H1 (cell line): ENCODE measurements at regions not wholly inside any gene's neighbourhood (a gene's known extent, or its start where the extent isn't known, plus 50 kb on each side); places are given as distances from the start of the nearest gene placed in this dataset.

Experiments
- CTCF ChIA-PET: fragments of 300-600 bp; sonication (Branson Sonifier 250); formaldehyde crosslinking; loops from one replicate; lab custom pipeline; 2021; ENCODE audit not compliant: partially characterized antibody; lab: Charles Lee
- POLR2A ChIA-PET: fragments of 300-600 bp; sonication (Branson Sonifier 250); formaldehyde crosslinking; loops from one replicate; lab custom pipeline; 2021; ENCODE audit warnings: inconsistent platforms; ENCODE audit not compliant: partially characterized antibody; lab: Charles Lee
- DNase-seq, 2 experiments: peaks; one replicate each; pipeline versions ENCODE4 v3.0.0 to v3.0.0-alpha.2; 2010 to 2022; ENCODE audit warnings: low spot score in 2 of 2, low read depth in 1 of 2, mixed read lengths in 1 of 2
- FAIRE-seq: peaks from 2 replicates; lab custom pipeline; 2011; peaks lifted over from hg19 to GRCh38; lab: Jason Lieb, UNC
- H2AFZ ChIP-seq: 2 replicates; pipeline ENCODE4 v1.8.1; 2012; ENCODE audit warnings: low read length, inconsistent platforms
- H2AK5ac ChIP-seq: 2 replicates; pipeline ENCODE4 v1.6.1; 2013; ENCODE audit warnings: low read depth, low read length
- H2BK120ac ChIP-seq: replicated peaks from 2 replicates; pipeline ENCODE3; 2013; ENCODE audit warnings: low read depth, low read length, inconsistent platforms
- H2BK12ac ChIP-seq: 2 replicates; pipeline ENCODE4 v1.6.1; 2013; ENCODE audit warnings: low read depth, low read length
- H2BK15ac ChIP-seq: 2 replicates; pipeline ENCODE4 v1.6.1; 2013; ENCODE audit warnings: low read length
- H2BK20ac ChIP-seq: 2 replicates; pipeline ENCODE4 v1.6.1; 2013; ENCODE audit warnings: low read length
- H2BK5ac ChIP-seq: 2 replicates; pipeline ENCODE4 v1.6.1; 2013; ENCODE audit warnings: low read depth, low read length
- H3K14ac ChIP-seq: 2 replicates; pipeline ENCODE4 v1.6.1; 2013; ENCODE audit warnings: inconsistent platforms; ENCODE audit not compliant: insufficient read length
- H3K18ac ChIP-seq: 2 replicates; pipeline ENCODE4 v1.6.1; 2013; ENCODE audit warnings: low read length; ENCODE audit errors: extremely low read depth
- H3K23ac ChIP-seq: 2 replicates; pipeline ENCODE4 v1.6.1; 2013; ENCODE audit warnings: inconsistent platforms; ENCODE audit not compliant: insufficient read length
- H3K23me2 ChIP-seq: 2 replicates; pipeline ENCODE4 v1.6.1; 2013; ENCODE audit warnings: low read depth, low read length
- H3K27ac ChIP-seq: 2 replicates; pipeline ENCODE4 v1.6.1; 2011; ENCODE audit warnings: low read depth, low read length, inconsistent platforms
- H3K27me3 ChIP-seq, 4 experiments: replicated peaks in 1 of 4; 1 replicate in 1 of 4; 2 replicates in 3 of 4; pipeline versions ENCODE4 v1.6.1 to v1.8.1; 2011 to 2013; ENCODE audit warnings: low read length in 3 of 4, mild to moderate bottlenecking in 3 of 4, inconsistent platforms in 2 of 4, mixed read lengths in 2 of 4, moderate library complexity in 1 of 4; ENCODE audit not compliant: control insufficient read depth in 3 of 4, insufficient read depth in 3 of 4; ENCODE audit errors: extremely low read depth in 1 of 4
- H3K36me3 ChIP-seq, 4 experiments: 2 replicates each; pipeline versions ENCODE4 v1.6.1 to v1.8.1; 2011 to 2013; ENCODE audit warnings: mild to moderate bottlenecking in 4 of 4, low read length in 3 of 4, moderate library complexity in 2 of 4, control low read depth in 1 of 4, inconsistent platforms in 1 of 4; ENCODE audit not compliant: insufficient read depth in 4 of 4, control insufficient read depth in 2 of 4
- H3K4ac ChIP-seq: replicated peaks from 2 replicates; pipeline ENCODE3; 2013; ENCODE audit warnings: low read length, low read depth, mixed read lengths, inconsistent platforms; ENCODE audit not compliant: insufficient read length
- H3K4me1 ChIP-seq, 4 experiments: replicated peaks in 1 of 4; 1 replicate in 1 of 4; 2 replicates in 3 of 4; pipeline versions ENCODE4 v1.6.1 to v1.8.1; 2011 to 2013; ENCODE audit warnings: low read length in 3 of 4, inconsistent platforms in 2 of 4, mixed read lengths in 1 of 4; ENCODE audit not compliant: insufficient read depth in 4 of 4, control insufficient read depth in 3 of 4
- H3K4me2 ChIP-seq, 2 experiments: 2 replicates each; pipeline versions ENCODE4 v1.6.1 to v1.8.1; 2011 to 2013; ENCODE audit warnings: low read depth in 2 of 2, low read length in 2 of 2, control low read depth in 1 of 2, inconsistent platforms in 1 of 2, mild to moderate bottlenecking in 1 of 2; ENCODE audit not compliant: insufficient read depth in 1 of 2
- H3K4me3 ChIP-seq, 4 experiments: fragments of 200-600, 300-600 bp in 1 of 4; sonication (generic), shearing (Covaris generic), sonication (Bioruptor Twin) in 1 of 4; 2 replicates each; pipeline versions ENCODE4 v1.5.1 to v1.8.1; 2011 to 2016; ENCODE audit warnings: low read length in 4 of 4, low read depth in 3 of 4, control low read depth in 2 of 4, inconsistent platforms in 2 of 4, mild to moderate bottlenecking in 2 of 4, mixed read lengths in 1 of 4, moderate library complexity in 1 of 4; ENCODE audit not compliant: insufficient read depth in 2 of 4; ENCODE audit errors: extremely low read depth in 1 of 4
- H3K56ac ChIP-seq: replicated peaks from 2 replicates; pipeline ENCODE3; 2013; ENCODE audit warnings: low read depth, mild to moderate bottlenecking, mixed read lengths, low read length, inconsistent platforms; ENCODE audit not compliant: insufficient read length
- H3K79me1 ChIP-seq: 2 replicates; pipeline ENCODE4 v1.6.1; 2013; ENCODE audit warnings: low read depth, low read length, control low read depth
- H3K79me2 ChIP-seq, 2 experiments: 2 replicates each; pipeline versions ENCODE4 v1.6.1 to v1.8.1; 2012 to 2013; ENCODE audit warnings: low read length in 2 of 2, mild to moderate bottlenecking in 2 of 2, inconsistent platforms in 1 of 2; ENCODE audit not compliant: insufficient read depth in 2 of 2, control insufficient read depth in 1 of 2
- H3K9ac ChIP-seq, 4 experiments: replicated peaks in 1 of 4; 1 replicate in 1 of 4; 2 replicates in 3 of 4; pipeline versions ENCODE4 v1.6.1 to v1.8.1; 2011 to 2013; ENCODE audit warnings: low read depth in 3 of 4, low read length in 3 of 4, control low read depth in 2 of 4, mild to moderate bottlenecking in 2 of 4, moderate library complexity in 2 of 4, inconsistent platforms in 1 of 4; ENCODE audit errors: extremely low read depth in 1 of 4
- H3K9me3 ChIP-seq, 2 experiments: 2 replicates each; pipeline versions ENCODE4 v1.6.1 to v1.8.1; 2012 to 2013; ENCODE audit warnings: mild to moderate bottlenecking in 2 of 2, moderate library complexity in 2 of 2, control low read depth in 1 of 2, inconsistent platforms in 1 of 2, low read depth in 1 of 2, low read length in 1 of 2, mixed read lengths in 1 of 2; ENCODE audit not compliant: insufficient read depth in 2 of 2
- H4K20me1 ChIP-seq, 2 experiments: replicated peaks in 1 of 2; 2 replicates each; pipeline versions ENCODE3 to v1.8.1; 2011 to 2013; ENCODE audit warnings: inconsistent platforms in 2 of 2, low read length in 2 of 2, mild to moderate bottlenecking in 1 of 2; ENCODE audit not compliant: insufficient read depth in 2 of 2, control insufficient read depth in 1 of 2
- H4K5ac ChIP-seq: 2 replicates; pipeline ENCODE4 v1.6.1; 2013; ENCODE audit warnings: low read length, low read depth, mixed read lengths, inconsistent platforms; ENCODE audit not compliant: insufficient read length
- H4K8ac ChIP-seq: 2 replicates; pipeline ENCODE4 v1.8.0; 2013; ENCODE audit warnings: mild to moderate bottlenecking, moderate library complexity, low read length, inconsistent platforms; ENCODE audit not compliant: insufficient read depth; ENCODE audit errors: extremely low read depth
- H4K91ac ChIP-seq: replicated peaks from 2 replicates; pipeline ENCODE3; 2013; ENCODE audit warnings: low read length, mixed read lengths, inconsistent platforms; ENCODE audit not compliant: insufficient read length
- ASH2L ChIP-seq: fragments of 200-600, 300-600 bp; sonication (generic); IDR thresholded peaks from one replicate; pipeline ENCODE4 v1.7.1; 2017; ENCODE audit warnings: low read length
- CBX8 ChIP-seq: fragments of 300-800, 300-1000 bp; sonication (generic); IDR thresholded peaks from 2 replicates; pipeline ENCODE4 v1.7.1; 2016; ENCODE audit warnings: low read depth, low read length, borderline replicate concordance
- CHD2 ChIP-seq: IDR thresholded peaks from 2 replicates; pipeline ENCODE4 v1.6.1; 2012; ENCODE audit warnings: low read length, improper control_type of control experiment
- E2F6 ChIP-seq: IDR thresholded peaks from 2 replicates; pipeline ENCODE4 v1.6.1; 2012; ENCODE audit warnings: inconsistent platforms
- EGR1 ChIP-seq: IDR thresholded peaks from 2 replicates; pipeline ENCODE4 v1.6.1; 2011; ENCODE audit warnings: low read depth, low read length, borderline replicate concordance
- FOSL1 ChIP-seq: IDR thresholded peaks from 2 replicates; pipeline ENCODE4 v1.6.1; 2011; ENCODE audit warnings: mild to moderate bottlenecking, low read depth, low read length, moderate library complexity; ENCODE audit not compliant: insufficient read depth
- GABPA ChIP-seq: IDR thresholded peaks from 2 replicates; pipeline ENCODE4 v1.6.1; 2011; ENCODE audit warnings: mild to moderate bottlenecking, low read length, moderate library complexity, borderline replicate concordance; ENCODE audit not compliant: insufficient read depth
- HDAC2 ChIP-seq, 2 experiments: fragments of 300-600 bp in 1 of 2; sonication (generic) in 1 of 2; IDR thresholded peaks; 2 replicates each; pipeline ENCODE4 v1.6.1; 2011 to 2012; ENCODE audit warnings: low read depth in 2 of 2, low read length in 2 of 2, mild to moderate bottlenecking in 2 of 2, moderate library complexity in 2 of 2, borderline replicate concordance in 1 of 2, inconsistent platforms in 1 of 2
- KDM4A ChIP-seq: IDR thresholded peaks from one replicate; pipeline ENCODE4 v1.7.1; 2012; ENCODE audit warnings: low read depth, mild to moderate bottlenecking, moderate library complexity, low read length, inconsistent platforms; ENCODE audit not compliant: severe bottlenecking
- NANOG ChIP-seq: IDR thresholded peaks from 2 replicates; pipeline ENCODE4 v1.6.1; 2011; ENCODE audit warnings: low read length, low read depth, mild to moderate bottlenecking, inconsistent platforms; ENCODE audit not compliant: insufficient read depth, poor library complexity, severe bottlenecking
- POU5F1 ChIP-seq: IDR thresholded peaks from 2 replicates; pipeline ENCODE4 v1.6.1; 2011; ENCODE audit warnings: low read depth, mild to moderate bottlenecking, low read length, moderate library complexity
- RNF2 ChIP-seq: fragments of 200-900, 300-1000 bp; sonication (generic); IDR thresholded peaks from 2 replicates; pipeline ENCODE4 v1.7.1; 2016; ENCODE audit warnings: borderline replicate concordance, low read depth, mild to moderate bottlenecking, antibody characterized with exemption, low read length; ENCODE audit not compliant: poor library complexity, severe bottlenecking; ENCODE audit errors: missing control alignments
- SP1 ChIP-seq: IDR thresholded peaks from 2 replicates; pipeline ENCODE4 v1.6.1; 2011; ENCODE audit warnings: low read depth, low read length
- TCF12 ChIP-seq: IDR thresholded peaks from 2 replicates; pipeline ENCODE4 v1.6.1; 2011; ENCODE audit warnings: low read depth, mild to moderate bottlenecking, low read length
- WGBS, 2 experiments: shearing (Covaris generic) in 1 of 2; methylation state at CpG; one replicate each; pipeline versions ENCODE4 v1.1.6 to v1.1.7; 2013 to 2015; ENCODE audit warnings: low lambda C conversion rate in 2 of 2, mixed read lengths in 2 of 2, inconsistent platforms in 1 of 2, low coverage in 1 of 2, missing lambda C conversion rate in 1 of 2; ENCODE audit not compliant: insufficient replicate concordance in 2 of 2, insufficient coverage in 1 of 2, insufficient read length in 1 of 2; ENCODE audit errors: extremely low coverage in 1 of 2, missing lambda C conversion rate in 1 of 2; 5-methylcytosine and 5-hydroxymethylcytosine counted together

DNA sequence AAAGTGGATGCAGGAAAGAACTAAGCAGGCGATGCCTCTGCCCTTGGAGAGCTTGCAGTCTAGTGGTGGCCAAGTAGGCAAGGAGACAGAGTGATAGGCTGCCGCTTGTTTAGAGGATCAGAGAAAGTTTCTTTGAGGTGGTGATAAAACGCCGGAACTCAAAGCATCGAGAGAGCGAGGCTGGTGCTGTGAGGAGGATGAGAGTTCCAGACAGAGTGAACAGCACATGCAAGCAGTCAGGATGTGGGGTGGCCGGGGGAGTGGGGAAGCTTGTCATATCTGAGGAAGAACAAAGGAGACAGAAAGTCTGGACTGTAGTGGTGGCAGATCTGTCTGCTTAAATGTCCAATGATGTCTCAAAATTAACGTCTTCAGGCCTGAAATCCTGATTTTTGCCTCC is 319.7 kb downstream of the SNAPC1 start:
- Histone ChIP-seq H3K4me3 (no peak overlapping the region), H3K27me3 (no peaks in the 10 kb centered on the region)
- TF ChIP-seq E2F6 (no peak), EGR1 (no peak), CHD2 (no peak), GABPA (no peak), CBX8 (no peak), FOSL1 (no peak), HDAC2 (IDR thresholded peaks at IDR 0.05; ENCODE audit: borderline replicate concordance in 1 of 2, low read depth in 2 of 2, low read length in 2 of 2) (no peak), KDM4A (no peak), RNF2 (no peak), ASH2L (no peak), TCF12 (no peak), NANOG (no peak), SP1 (no peak), POU5F1 (no peak)

More for the DNA sequence above, 319.7 kb downstream of the SNAPC1 start:
- Histone ChIP-seq H2BK15ac (no peak overlapping the region), H4K91ac (no peak overlapping the region), H4K8ac (no peak overlapping the region), H3K4ac (no peak overlapping the region), H3K27ac (no peak overlapping the region), H4K5ac (no peak overlapping the region), H3K4me1 (no peaks in the 10 kb centered on the region), H3K18ac (no peak overlapping the region), H3K23ac (no peak overlapping the region), H3K14ac (no peak overlapping the region), H3K79me2 (no peaks in the 10 kb centered on the region), H3K4me2 (no peak overlapping the region), H2BK12ac (no peak overlapping the region), H2AFZ (no peak overlapping the region), H3K56ac (no peak overlapping the region), H2AK5ac (no peak overlapping the region), H2BK20ac (no peak overlapping the region), H3K36me3 (no peaks in the 10 kb centered on the region), H3K79me1 (no peaks in the 10 kb centered on the region), H3K23me2 (no peaks in the 10 kb centered on the region), H3K9me3 (0 out of 4 replicates have a peak, but pooled peaks cover 2 to 7% of the 10 kb centered on the region in 2 experiments), H2BK120ac (no peak overlapping the region), H4K20me1 (no peaks in the 10 kb centered on the region), H2BK5ac (no peak overlapping the region), H3K9ac (no peak overlapping the region)
- POLR2A ChIA-PET, result no interaction called here
- DNase-seq (no peak), FAIRE-seq (no peak)
- CTCF ChIA-PET, result interaction anchor here (0.9 kb wide), 1 partner anchor 221 kb away, joined by 3 read pairs; no protein-coding TSS in a partner anchor
- 90% methylated on average over 8 of the region's 8 CpGs; no CpG with 5 or more reads in 1 of the 2 experiments for WGBS, 2 experiments
